GM08714 (cell line): ENCODE measurements at regions not wholly inside any gene's neighbourhood (a gene's known extent, or its start where the extent isn't known, plus 50 kb on each side); places are given as distances from the start of the nearest gene placed in this dataset.

Experiments
- H3K4me3 ChIP-seq: fragments of 200-500 bp; sonication (Bioruptor generic); 2 replicates; pipeline ENCODE4 v1.5.1; 2014; ENCODE audit warnings: mild to moderate bottlenecking, low read length, inconsistent platforms
- ZNF274 ChIP-seq: IDR thresholded peaks from 2 replicates; pipeline ENCODE4 v1.6.1; 2012; ENCODE audit warnings: mild to moderate bottlenecking, low read depth, low read length

DNA sequence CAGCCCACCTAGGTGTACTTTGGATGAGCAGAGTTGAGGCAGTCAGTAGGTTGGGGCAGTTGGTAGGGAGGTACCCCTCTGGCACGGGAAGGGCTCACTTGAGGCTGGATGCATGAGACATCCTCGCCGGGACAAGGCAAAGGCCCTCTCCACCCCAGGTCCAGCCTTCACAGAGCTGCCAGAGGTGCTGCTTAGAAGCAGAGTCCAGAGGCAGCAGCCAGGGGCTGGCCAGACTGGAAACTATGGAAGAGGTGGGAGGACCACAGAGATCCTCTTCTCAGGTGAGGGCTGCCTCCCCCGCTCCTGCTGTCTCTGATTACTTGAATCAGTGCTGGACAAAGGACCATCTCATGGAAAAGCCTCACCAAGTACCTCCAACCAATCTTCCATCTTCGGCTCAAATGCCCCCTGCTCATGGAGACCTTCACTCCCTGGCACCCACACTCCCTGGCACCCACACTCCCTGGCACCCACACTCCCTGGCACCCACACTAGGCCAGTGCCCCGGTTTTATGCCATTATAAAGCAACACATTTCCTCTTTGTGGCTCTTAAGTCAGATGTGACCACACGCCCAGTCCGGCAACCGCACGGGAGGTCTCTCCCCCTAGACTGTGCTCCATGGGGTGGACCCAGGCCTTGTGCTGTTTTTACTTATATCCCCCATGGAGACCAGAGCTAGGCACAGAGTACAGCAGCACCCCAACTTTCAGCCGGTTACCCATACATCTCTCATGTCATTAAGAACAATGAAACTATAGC is 100.1 kb downstream of the YTHDF1 start:
- H3K4me3 ChIP-seq = no peak overlapping the region
- TF ChIP-seq ZNF274 = no peak

- no peak overlapping the region for H3K4me3 ChIP-seq
- TF ChIP-seq ZNF274 = no peak
Observed at GRCh38 chr20:63114693-63115311, 101.1 kb downstream of the YTHDF1 start.

DNA sequence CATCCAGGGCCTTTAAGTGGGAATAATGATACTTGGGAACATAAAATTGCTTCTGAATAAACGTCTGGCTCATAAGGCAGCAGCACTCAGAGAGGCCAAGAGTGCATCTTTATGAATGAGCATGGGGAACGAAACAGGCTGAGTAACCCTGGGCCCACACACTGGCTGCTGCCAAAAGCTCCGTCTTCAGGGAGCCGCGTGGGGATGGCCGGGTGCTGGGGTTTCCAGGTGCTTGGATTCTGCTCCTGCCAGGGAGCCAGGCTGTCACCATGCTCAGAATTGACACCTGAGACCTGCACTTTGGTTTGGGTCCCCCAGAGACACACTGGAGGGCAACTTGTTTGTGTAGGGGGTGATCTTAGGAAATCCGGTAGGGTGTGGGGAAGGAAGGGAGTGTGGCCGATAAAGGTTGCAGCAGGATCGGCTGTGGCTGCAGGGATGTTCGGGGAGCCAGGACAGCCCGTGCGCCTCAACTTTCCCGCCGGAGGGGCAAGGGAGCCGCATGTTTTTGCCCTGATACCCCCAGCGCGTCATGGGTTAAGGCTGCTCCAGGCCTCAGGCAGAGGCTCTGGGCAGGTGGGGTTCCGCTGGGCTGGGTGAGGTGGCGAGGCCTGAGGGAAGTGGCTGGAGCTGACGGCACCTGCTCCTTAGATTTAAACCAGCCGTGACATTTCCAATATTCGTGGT is 101.8 kb downstream of the YTHDF1 start:
- no peak for TF ChIP-seq ZNF274
- no peak overlapping the region for H3K4me3 ChIP-seq

GRCh38 chr20:63112491-63113219 is 103.3 kb downstream of the YTHDF1 start:
- no peak for TF ChIP-seq ZNF274
- H3K4me3 ChIP-seq = no peak overlapping the region

GRCh38 chr20:63108247-63108646 is 101.5 kb upstream of the BHLHE23 start:
- no peak overlapping the region for H3K4me3 ChIP-seq
- TF ChIP-seq ZNF274 = no peak

- no peak overlapping the region for H3K4me3 ChIP-seq
- no peak for TF ChIP-seq ZNF274
Observed at GRCh38 chr20:63107449-63108200, 100.9 kb upstream of the BHLHE23 start.

DNA sequence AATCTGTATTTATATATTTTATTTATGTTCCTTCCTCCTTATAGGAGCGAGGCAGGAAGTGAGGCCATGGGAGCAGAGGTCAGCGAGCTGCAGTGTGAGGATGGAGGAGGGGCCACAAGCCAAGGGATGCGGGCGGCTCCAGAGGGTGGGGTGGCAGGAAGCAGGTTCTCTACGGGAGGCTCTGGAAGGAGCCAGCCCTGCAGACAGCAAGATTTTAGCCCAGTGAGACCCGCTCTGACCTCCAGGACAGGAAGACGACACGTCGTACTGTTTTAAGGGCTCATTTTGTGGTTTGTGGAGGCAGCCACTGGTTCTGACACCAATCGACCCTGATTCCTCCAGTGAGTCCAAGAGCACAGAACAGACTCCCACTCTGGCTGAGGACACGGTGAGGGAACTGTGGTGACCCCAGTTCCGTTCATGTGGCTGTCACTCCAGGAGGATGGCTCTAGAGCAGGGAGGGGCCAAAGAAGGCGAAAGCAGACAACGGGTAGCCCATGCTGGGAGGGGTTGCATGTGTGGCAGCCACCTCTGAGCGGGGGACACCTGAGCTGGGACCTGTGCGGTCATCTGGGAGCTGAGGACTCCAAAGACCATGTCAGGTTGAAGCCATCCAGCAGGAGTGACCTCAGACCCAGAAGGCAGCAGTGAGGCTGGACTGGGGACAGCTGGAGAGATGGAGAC is 100.1 kb upstream of the BHLHE23 start:
- TF ChIP-seq ZNF274 = no peak
- no peak overlapping the region for H3K4me3 ChIP-seq

DNA sequence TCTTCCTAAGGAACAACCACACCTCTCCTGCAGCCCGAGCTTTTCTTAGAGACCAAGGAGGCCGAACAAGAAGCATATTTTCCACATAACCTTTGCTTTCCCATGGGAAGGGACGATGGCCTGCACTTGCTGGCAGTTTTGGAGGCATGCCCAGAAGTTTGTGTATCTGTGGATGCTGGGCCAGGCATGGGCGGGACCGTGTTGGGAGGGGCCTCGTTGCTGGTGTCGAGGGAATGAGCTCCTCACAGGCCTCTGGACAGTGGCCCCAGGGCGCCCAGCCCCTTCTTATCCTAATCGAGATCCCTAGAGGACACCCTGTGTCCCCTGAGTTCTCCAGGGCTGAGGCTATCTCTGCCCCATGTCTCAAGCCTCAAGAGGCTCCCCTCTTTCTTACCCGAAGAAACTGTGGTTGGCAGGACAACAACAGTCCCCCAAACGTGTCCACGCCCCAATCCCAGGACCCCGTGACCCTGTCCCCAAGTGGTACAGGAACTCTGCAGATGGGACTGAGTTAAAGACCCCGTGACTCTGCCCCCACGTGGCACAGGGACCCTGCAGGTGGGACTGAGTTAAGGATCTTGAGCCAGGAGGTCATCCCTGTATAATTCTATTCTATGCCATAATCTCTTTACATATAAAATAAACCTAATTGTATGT is 99.5 kb upstream of the BHLHE23 start:
- no peak overlapping the region for H3K4me3 ChIP-seq
- no peak for TF ChIP-seq ZNF274

DNA sequence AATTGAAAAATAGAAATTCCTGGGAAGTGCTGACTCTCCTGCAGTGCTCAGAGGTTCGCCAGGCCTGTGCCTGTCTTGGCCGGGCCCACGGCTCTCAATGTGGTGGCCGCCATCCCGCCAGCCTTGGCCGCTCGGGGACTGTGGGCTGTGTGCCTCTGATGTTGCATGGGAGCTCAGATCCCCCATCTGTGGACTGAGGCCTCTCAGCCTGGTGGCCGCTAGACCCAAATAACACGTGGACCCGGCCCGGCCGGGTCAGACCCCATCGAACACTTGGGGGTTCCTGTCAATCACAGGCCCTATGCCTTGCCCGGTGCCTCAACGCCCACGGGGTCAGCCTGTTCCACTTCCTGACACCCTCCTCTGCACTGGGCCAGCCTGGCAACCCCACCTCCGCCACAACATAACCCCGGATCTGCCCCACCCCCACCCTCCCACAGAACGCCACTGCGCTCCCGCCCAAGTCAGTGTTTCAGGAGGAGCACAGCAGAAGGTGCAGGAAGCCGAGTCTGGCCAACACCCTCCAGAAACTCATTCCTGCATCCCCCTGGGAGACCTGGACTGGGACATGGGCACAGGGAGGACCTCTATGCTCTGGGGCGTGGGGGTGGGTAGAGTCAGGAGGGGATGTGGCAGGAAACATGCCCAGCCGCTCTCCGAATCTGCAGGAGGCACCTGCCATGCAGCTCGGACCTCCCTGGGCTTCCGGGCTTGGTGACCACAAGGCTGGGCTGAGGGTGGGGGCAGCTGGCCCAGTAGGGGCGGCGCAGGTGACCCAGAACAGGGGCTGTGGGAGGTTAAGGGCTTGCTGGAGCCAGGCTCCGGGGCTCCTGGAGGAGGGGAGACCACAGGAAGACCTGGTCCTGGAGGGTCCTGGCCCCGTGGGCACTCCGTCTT is 98.7 kb upstream of the BHLHE23 start:
- no peak overlapping the region for H3K4me3 ChIP-seq
- no peak for TF ChIP-seq ZNF274

DNA sequence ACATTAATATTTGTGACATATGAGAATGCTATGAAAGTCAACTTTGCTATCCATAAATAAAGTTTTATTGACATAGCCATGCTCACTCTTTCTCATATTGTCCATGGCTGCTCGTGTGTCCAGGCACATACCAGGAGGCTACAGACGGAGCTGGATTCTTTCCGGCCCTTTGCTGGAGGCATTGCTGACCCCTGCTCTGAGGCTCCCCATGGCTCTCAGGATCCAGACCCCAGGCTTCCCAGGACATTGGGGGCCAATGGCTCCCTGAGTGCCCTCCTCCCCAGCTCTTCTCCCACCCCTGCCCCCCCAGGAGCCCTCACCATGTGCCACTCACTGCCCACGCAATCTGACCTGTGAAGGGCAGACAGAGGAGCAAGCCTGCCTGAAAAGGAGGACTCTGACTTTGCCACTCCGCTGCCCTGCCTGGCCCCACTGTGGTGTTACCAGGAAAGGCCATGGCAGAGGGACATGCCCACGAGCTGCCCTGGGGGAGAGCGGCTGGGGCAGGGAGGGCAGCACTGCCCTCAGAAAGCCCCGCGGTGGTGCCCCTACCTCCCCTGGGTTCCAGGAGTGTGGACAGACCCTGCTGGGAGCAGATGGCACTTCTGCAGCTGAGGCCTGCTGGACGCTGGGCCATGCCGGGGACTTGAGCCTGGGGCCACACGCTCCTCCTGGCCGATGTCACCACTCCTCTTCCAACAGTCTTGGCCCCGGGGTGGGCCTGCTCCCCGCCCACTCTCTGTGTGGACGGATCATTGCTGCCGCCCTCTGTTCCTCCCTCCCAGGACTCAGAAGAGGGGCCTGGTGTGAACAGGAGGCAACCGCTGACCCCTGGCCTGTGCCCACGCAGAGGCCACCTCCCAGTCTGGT is 97.8 kb upstream of the BHLHE23 start:
- no peak overlapping the region for H3K4me3 ChIP-seq
- no peak for TF ChIP-seq ZNF274
